GM18502 (cell line): ENCODE measurements at regions not wholly inside any gene's neighbourhood (a gene's known extent, or its start where the extent isn't known, plus 50 kb on each side); places are given as distances from the start of the nearest gene placed in this dataset.

Source experiments
- ATAC-seq: cut with Tn5 transposase; IDR thresholded peaks from one replicate; pipeline ENCODE4 v1.9.1; 2021; ENCODE audit warnings: mild to moderate bottlenecking; ENCODE audit not compliant: unreplicated experiment, poor library complexity

GRCh38 chr12:42673535-42673934, 84.0 kb upstream of the PRICKLE1 start:
- no peak for ATAC-seq

DNA sequence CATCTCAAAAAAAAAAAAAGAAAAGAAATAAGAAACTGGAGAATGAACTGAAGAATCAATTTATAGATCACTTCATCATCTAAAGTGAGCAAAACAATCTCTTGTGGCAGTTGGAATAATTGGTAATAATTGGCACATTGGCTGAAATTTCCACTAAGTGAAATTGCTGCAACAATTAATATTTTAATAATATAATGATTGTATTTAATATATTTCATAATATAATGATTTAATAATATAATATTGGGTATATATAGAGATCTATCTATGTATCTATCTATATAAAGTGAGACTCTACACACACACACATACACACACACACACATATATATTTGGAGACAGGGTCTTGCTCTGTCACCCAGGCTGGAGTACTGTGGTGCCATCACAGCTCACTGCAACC, 81.2 kb upstream of the PRICKLE1 start:
- no peak for ATAC-seq

GRCh38 chr12:42669553-42669952, 80.0 kb upstream of the PRICKLE1 start:
- no peak for ATAC-seq

DNA sequence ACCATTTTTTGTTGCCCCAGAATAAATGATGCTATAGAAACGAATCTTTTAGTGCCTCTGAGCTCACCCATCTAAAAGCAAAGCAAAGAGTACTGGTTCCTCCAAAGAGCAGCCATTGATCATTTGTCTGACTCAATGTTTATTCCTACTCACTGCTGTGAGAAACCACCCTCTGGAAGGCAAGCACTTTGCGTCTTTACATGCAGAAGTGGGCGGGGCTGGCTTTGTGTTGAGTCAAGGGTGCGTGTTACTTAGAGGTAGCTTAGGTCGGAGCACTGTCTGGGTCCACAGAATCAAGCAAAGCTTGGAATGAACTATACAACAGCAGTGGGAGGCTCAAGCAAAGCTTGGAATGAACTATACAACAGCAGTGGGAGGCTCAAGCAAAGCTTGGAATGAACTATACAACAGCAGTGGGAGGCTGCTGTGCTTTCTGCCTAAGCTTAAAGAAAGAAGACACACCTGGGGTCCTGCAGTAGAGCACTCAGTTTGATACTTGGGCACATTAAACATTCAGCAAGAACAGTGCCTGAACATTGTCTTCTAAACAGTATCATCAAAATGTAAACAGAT, 77.2 kb upstream of the PRICKLE1 start:
- no peak for ATAC-seq

DNA sequence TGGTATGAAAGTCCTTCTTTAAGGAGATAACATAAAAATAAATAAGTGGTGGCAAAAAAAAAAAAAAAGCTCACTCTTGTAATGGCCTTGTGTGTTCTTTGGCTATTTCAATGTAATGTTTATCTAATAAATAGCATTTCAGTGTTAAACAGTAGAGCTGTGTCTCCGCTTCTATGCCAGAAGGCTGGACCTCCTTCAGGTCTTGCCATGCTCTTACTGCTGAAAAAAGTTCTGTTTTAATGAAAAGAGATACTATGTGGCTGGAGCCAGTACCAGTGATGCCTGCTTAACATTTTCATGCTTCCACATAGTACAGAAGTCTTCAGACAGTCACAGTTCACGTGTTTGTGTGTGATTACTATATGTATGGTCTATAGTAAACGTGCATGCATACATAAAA, 74.1 kb upstream of the PRICKLE1 start:
- no peak for ATAC-seq

- ATAC-seq: peak; percentile 48
Measured at GRCh38 chr12:42660968-42661937, 71.7 kb upstream of the PRICKLE1 start.

GRCh38 chr12:42660117-42660516, 70.6 kb upstream of the PRICKLE1 start:
- no peak for ATAC-seq

GRCh38 chr12:42652048-42652447, 62.5 kb upstream of the PRICKLE1 start:
- no peak for ATAC-seq

- no peak for ATAC-seq
Measured at GRCh38 chr12:42648061-42648460, 58.5 kb upstream of the PRICKLE1 start.

DNA sequence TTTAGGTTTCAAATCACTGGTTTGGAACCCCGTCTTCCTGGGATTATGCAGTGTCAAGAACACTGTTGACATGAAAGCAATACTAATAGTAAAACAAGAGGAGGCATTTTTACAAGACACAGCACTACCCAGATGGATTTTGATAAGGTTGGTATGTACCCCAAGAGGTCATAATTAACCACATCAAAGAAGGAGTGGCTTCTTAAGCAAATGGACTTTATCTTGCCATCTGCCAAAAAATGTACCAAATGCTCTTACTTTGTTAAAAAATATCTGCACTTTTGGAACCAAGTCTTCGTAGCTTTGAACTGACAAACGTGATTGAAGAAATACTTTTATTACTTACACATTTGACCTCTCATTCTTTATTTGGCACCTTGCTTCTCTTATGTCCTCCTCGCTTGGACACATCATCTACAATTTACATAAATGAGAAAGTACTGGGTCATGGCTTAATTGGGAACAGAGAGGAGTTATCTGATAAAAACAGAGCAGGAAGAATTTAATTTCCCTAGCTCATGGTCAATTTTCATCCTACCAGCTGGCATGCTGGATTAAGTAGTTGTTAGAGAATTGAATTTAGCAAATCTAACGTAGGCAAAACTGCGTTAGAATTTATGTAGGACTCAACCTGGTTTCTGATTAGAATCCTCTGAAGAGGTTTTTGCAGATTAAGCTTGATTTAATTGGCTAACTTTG, 54.5 kb upstream of the PRICKLE1 start:
- ATAC-seq: no peak

GRCh38 chr12:42641221-42641885, 51.8 kb upstream of the PRICKLE1 start:
- ATAC-seq: no peak

DNA sequence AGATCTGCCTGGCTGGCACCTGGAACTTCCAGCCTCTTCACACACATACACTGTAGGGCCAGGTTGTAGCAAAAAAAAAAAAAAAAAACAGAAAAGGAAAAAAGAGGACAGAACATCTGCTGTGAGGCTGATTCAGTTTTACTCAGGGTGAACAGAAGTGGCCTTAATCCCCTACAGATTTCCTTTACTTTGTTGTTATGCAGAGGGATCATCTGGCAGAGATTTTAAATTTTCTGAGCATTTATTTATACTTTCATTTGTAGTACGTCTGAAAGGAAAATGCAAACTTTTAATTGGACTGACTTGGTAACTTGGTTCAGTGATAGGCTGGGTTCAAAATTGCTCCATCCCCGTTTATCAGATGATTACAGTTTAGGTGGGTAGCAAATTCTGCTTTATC, 50.8 kb upstream of the PRICKLE1 start:
- ATAC-seq: no peak

DNA sequence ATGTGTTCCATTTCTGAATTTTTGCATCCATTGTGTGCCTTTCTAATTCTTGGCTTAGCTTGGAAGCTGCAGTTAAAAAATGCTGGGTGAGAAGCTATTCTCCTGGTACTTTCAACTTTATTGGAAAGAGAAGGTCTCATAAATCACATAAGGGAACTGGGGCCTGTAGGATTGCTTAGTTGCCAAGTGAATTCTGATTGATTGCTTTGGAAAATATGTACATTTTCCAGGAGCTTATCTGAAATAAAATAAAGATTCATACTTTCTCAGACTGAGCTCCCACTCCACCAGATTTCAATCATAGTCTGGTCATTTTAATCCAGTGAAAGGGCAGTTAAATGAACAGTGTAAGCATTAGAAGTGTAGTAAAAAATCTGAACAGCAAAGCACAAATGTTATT, 50.0 kb upstream of the PRICKLE1 start:
- no peak for ATAC-seq
